HG03439 (cell line): ENCODE measurements at regions not wholly inside any gene's neighbourhood (a gene's known extent, or its start where the extent isn't known, plus 50 kb on each side); places are given as distances from the start of the nearest gene placed in this dataset.
"Not testable (repeated sequence)": the region's sequence is repeated elsewhere in the genome, so short reads cannot be mapped to it uniquely, and the experiment has no call there.

Source experiments
- ATAC-seq: cut with Tn5 transposase; IDR thresholded peaks from one replicate; pipeline ENCODE4 v1.9.1; 2021; ENCODE audit warnings: mild to moderate bottlenecking, moderate library complexity; ENCODE audit not compliant: unreplicated experiment

DNA sequence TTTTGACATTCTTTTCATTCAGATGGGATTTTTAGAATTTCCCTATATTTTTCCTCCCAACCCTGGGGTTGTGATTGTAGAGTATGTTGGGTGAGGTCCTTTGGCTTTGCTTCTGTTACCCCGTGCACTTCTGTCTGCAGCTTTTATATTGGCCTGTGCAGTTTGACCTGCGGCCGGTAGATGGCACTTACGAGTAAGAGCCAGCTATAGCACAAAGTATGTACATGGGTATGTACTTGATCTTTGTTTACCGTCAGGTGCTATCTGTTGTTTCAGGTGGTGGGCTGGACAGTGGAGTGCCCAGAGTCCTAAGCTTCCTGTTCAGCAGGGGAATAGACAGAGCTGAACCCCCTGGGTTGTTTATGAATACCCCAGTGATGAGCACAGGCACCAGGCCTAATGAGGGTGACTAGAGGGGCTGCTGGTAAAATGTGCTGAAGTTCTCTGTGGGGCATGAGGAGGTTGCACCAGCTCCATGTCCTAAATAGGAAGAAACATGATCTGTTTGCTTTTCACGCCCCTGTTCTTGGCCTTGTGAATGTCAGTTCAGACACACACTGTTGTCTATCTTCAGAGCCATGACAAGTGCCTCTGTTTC lies 58.9 kb upstream of the THUMPD2 start:
- peak; percentile 92 for ATAC-seq

DNA sequence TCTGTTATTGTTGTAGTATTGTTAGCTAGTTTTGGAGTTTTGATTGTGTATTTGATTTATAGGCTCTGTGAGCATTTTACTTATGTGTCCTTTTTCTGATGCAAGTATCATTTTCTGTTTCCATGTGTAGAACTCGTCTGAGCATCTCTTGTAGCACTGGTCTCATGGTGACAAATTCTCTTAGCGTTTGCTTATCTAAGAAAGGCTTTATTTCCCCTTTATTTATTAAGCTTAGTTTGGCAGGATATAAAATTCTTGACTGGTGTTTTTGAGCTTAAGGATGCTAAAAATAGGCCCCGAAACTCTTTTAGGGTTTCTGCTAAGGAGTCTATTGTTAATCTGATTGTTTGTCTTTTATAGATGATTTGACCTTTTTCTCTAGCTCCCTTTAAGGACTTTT lies 57.6 kb upstream of the THUMPD2 start:
- ATAC-seq, result no peak

- ATAC-seq, result no peak
Measured at GRCh38 chr2:39834426-39834825, 55.4 kb upstream of the THUMPD2 start.

GRCh38 chr2:39830610-39831009 lies 51.6 kb upstream of the THUMPD2 start:
- ATAC-seq, result not testable (repeated sequence)
